Colonic mucosa (tissue), 4 donors: ENCODE measurements at regions not wholly inside any gene's neighbourhood (a gene's known extent, or its start where the extent isn't known, plus 50 kb on each side); places are given as distances from the start of the nearest gene placed in this dataset.

ENCODE experiments used
- DNase-seq: peaks from one replicate; pipeline ENCODE4 v3.0.0-alpha.2; 2020
- H3K27ac ChIP-seq: fragments of 200-600 bp; one replicate; pipeline ENCODE4 v1.8.0; 2021
- H3K27me3 ChIP-seq: fragments of 200-600 bp; one replicate; pipeline ENCODE4 v1.8.0; 2021
- H3K36me3 ChIP-seq: fragments of 200-600 bp; one replicate; pipeline ENCODE4 v1.8.0; 2021
- H3K4me1 ChIP-seq: fragments of 200-600 bp; one replicate; pipeline ENCODE4 v1.8.0; 2021; ENCODE audit warnings: mild to moderate bottlenecking
- H3K4me3 ChIP-seq: fragments of 200-600 bp; one replicate; pipeline ENCODE4 v1.8.0; 2021
- H3K9ac ChIP-seq, 2 donors: one replicate each; pipeline ENCODE4 v1.7.0; 2013; ENCODE audit warnings: control low read depth in 2 of 2, low read depth in 2 of 2, low read length in 2 of 2
- H3K9me3 ChIP-seq: fragments of 200-600 bp; one replicate; pipeline ENCODE4 v1.8.0; 2021
- intact Hi-C: fragments of 100-400 bp; cut with DNase I; formaldehyde crosslinking; loops from one replicate; pipeline ENCODE4 v1.14.1; 2022
- TF ChIP-seq, protein P1 (sequence below): fragments of 200-600 bp; IDR thresholded peaks from one replicate; pipeline ENCODE4 v1.8.0; 2022; ENCODE audit warnings: antibody characterized with exemption, mild to moderate bottlenecking
- donor health status: healthy.
- donor health status: DM: no; HTN: no; CAD: no.
- donor health status: DM: no; HTN: no; CAD: no.

DNA sequence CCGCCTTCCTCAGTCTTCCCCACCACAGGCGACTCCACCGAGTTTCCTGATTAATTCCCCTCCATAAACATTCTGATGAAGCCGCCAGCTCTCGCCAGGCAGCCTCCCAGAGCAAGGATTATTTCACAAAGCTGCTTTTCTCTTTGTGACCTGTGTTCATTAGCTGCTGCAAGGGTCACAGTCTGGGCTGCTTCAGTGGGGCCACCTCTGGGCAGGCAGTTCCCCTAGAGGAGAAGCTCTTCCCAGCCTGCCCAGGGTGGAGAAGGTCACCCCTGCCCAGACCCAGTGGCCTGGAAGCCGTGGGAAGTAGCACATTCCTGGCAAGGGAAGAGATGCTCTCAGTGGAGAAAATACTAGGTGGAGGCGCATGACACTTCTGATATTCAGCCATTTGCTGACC lies 58.4 kb upstream of the RAPGEF1 start:
- TF ChIP-seq, protein P1, sequence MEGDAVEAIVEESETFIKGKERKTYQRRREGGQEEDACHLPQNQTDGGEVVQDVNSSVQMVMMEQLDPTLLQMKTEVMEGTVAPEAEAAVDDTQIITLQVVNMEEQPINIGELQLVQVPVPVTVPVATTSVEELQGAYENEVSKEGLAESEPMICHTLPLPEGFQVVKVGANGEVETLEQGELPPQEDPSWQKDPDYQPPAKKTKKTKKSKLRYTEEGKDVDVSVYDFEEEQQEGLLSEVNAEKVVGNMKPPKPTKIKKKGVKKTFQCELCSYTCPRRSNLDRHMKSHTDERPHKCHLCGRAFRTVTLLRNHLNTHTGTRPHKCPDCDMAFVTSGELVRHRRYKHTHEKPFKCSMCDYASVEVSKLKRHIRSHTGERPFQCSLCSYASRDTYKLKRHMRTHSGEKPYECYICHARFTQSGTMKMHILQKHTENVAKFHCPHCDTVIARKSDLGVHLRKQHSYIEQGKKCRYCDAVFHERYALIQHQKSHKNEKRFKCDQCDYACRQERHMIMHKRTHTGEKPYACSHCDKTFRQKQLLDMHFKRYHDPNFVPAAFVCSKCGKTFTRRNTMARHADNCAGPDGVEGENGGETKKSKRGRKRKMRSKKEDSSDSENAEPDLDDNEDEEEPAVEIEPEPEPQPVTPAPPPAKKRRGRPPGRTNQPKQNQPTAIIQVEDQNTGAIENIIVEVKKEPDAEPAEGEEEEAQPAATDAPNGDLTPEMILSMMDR, result no peak
- Histone ChIP-seq H3K4me3 (no peak overlapping the region), H3K27me3 (no peaks in the 10 kb centered on the region), H3K9me3 (no peaks in the 10 kb centered on the region), H3K36me3 (no peaks in the 10 kb centered on the region), H3K4me1 (no peaks in the 10 kb centered on the region), H3K27ac (no peak overlapping the region), H3K9ac (no peak overlapping the region)
- intact Hi-C loops, result no loop called here
- DNase-seq, result no peak

DNA sequence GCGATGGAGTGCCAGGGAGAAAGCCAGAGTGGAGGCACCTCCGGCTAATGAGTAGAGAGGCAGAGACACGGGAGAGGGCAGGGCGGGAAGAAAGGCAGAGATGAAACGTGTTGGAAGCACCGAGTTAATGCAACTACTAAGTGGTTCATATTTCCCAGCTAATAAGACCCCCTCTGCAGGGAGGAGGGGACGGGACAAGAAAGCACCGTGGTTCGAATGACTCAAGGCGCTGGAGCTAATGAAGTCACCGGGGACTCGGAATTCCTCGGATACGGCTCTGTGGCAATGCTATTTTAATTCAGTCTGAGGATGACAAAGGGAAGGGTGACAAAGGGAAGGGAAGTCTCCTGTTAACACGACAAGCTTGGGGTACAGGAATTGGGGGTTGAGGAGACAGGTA lies 54.5 kb upstream of the RAPGEF1 start:
- no peak for DNase-seq
- Histone ChIP-seq H3K4me3 (no peak overlapping the region), H3K4me1 (no peaks in the 10 kb centered on the region), H3K27me3 (no peaks in the 10 kb centered on the region), H3K36me3 (no peaks in the 10 kb centered on the region), H3K9me3 (no peaks in the 10 kb centered on the region), H3K27ac (no peak overlapping the region), H3K9ac (no peak overlapping the region)
- TF ChIP-seq, protein P1, result no peak
- intact Hi-C loops, result no loop called here

DNA sequence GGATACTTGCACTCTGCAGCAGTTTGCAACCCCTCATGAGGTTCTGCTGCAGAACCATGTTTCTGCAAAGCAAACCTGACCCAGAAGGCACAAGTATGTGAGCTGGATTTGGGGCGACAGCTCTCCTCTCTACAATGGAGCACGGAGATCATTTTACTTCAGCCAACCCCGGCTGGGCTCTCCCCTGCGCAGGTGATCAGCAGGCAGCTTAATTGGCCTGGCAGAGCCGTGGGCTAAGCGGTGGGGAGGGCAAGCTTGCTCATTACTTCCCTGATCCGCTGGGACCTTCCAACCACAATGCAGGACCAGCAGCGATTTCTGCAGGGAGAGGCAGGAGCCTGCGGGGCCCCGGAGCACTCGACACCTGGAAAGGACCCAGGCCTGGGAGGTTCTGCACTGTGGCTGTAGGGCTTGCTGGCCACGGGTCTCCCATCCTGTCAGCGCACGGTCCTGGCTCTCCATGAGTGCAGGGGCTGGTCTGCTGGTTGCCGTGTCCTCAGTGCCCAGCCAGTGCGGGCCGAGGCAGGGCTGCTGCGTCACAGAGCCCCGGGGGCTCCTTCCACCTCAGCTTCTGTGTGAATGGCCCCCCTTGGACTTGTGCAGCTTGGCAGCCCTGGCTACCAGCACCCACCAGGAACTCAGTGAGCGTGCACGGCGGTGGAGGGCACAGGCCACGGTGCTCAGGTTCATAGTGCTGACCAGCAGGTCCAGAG lies 51.8 kb upstream of the RAPGEF1 start:
- no peaks in the 10 kb centered on the region for H3K36me3 ChIP-seq
- H3K9me3 ChIP-seq, result no peaks in the 10 kb centered on the region
- intact Hi-C loops, result no loop called here
- no peaks in the 10 kb centered on the region for H3K27me3 ChIP-seq
- H3K4me3 ChIP-seq, result no peak overlapping the region
- no peak for DNase-seq
- no peaks in the 10 kb centered on the region for H3K4me1 ChIP-seq
- TF ChIP-seq, protein P1, result no peak
- no peak overlapping the region for H3K27ac ChIP-seq
- H3K9ac ChIP-seq, result no peak overlapping the region
